Occipital lobe (tissue), 1 donor: ENCODE measurements at regions not wholly inside any gene's neighbourhood (a gene's known extent, or its start where the extent isn't known, plus 50 kb on each side); places are given as distances from the start of the nearest gene placed in this dataset.

Experiments
- DNase-seq: peaks from one replicate; lab custom pipeline; 2025; lab: John Stamatoyannopoulos, UW

- no peak for DNase-seq
Measured at GRCh38 chr16:6091021-6091420, 993.4 kb upstream of the EEF2KMT start.

- peak; percentile 5 for DNase-seq
Measured at GRCh38 chr16:6081320-6081976, 983.9 kb upstream of the EEF2KMT start.

- no peak for DNase-seq
Measured at GRCh38 chr16:6076631-6077030, 979.0 kb upstream of the EEF2KMT start.

GRCh38 chr16:6068063-6068462 is 970.5 kb upstream of the EEF2KMT start:
- no peak for DNase-seq

GRCh38 chr16:6066652-6067051 is 969.1 kb upstream of the EEF2KMT start:
- DNase-seq: no peak

- no peak for DNase-seq
Measured at GRCh38 chr16:6063526-6063925, 965.9 kb upstream of the EEF2KMT start.

GRCh38 chr16:6059671-6060070 is 962.1 kb upstream of the EEF2KMT start:
- DNase-seq: no peak

- DNase-seq: no peak
Measured at GRCh38 chr16:6057821-6058220, 960.2 kb upstream of the EEF2KMT start.

- no peak for DNase-seq
Measured at GRCh38 chr16:6048017-6048416, 950.4 kb upstream of the EEF2KMT start.

- DNase-seq: peak; percentile 7
Measured at GRCh38 chr16:6047325-6047724, 949.7 kb upstream of the EEF2KMT start.

GRCh38 chr16:6038941-6039645 is 941.5 kb upstream of the EEF2KMT start:
- no peak for DNase-seq

- no peak for DNase-seq
Measured at GRCh38 chr16:6035161-6035560, 937.6 kb upstream of the EEF2KMT start.

- DNase-seq: no peak
Measured at GRCh38 chr16:6034511-6034910, 936.9 kb upstream of the EEF2KMT start.

GRCh38 chr16:6032438-6032837 is 934.8 kb upstream of the EEF2KMT start:
- no peak for DNase-seq

GRCh38 chr16:6031567-6031966 is 934.0 kb upstream of the EEF2KMT start:
- no peak for DNase-seq

- DNase-seq: no peak
Measured at GRCh38 chr16:6031102-6031501, 933.5 kb upstream of the EEF2KMT start.

- no peak for DNase-seq
Measured at GRCh38 chr16:6027733-6028132, 930.1 kb upstream of the EEF2KMT start.

GRCh38 chr16:6023449-6023848 is 925.9 kb upstream of the EEF2KMT start:
- DNase-seq: no peak

- DNase-seq: no peak
Measured at GRCh38 chr16:6021276-6021943, 923.8 kb upstream of the EEF2KMT start.

GRCh38 chr16:6020162-6020985 is 922.8 kb upstream of the EEF2KMT start:
- no peak for DNase-seq

- DNase-seq: no peak
Measured at GRCh38 chr16:6019490-6019991, 921.9 kb upstream of the EEF2KMT start.
